H1 (cell line): ENCODE measurements at regions not wholly inside any gene's neighbourhood (a gene's known extent, or its start where the extent isn't known, plus 50 kb on each side); places are given as distances from the start of the nearest gene placed in this dataset.

Experiments
- CTCF ChIA-PET: fragments of 300-600 bp; sonication (Branson Sonifier 250); formaldehyde crosslinking; loops from one replicate; lab custom pipeline; 2021; ENCODE audit not compliant: partially characterized antibody; lab: Charles Lee
- POLR2A ChIA-PET: fragments of 300-600 bp; sonication (Branson Sonifier 250); formaldehyde crosslinking; loops from one replicate; lab custom pipeline; 2021; ENCODE audit warnings: inconsistent platforms; ENCODE audit not compliant: partially characterized antibody; lab: Charles Lee
- DNase-seq, 2 experiments: peaks; one replicate each; pipeline versions ENCODE4 v3.0.0 to v3.0.0-alpha.2; 2010 to 2022; ENCODE audit warnings: low spot score in 2 of 2, low read depth in 1 of 2, mixed read lengths in 1 of 2
- FAIRE-seq: peaks from 2 replicates; lab custom pipeline; 2011; peaks lifted over from hg19 to GRCh38; lab: Jason Lieb, UNC
- H2AFZ ChIP-seq: 2 replicates; pipeline ENCODE4 v1.8.1; 2012; ENCODE audit warnings: low read length, inconsistent platforms
- H2AK5ac ChIP-seq: 2 replicates; pipeline ENCODE4 v1.6.1; 2013; ENCODE audit warnings: low read depth, low read length
- H2BK120ac ChIP-seq: replicated peaks from 2 replicates; pipeline ENCODE3; 2013; ENCODE audit warnings: low read depth, low read length, inconsistent platforms
- H2BK12ac ChIP-seq: 2 replicates; pipeline ENCODE4 v1.6.1; 2013; ENCODE audit warnings: low read depth, low read length
- H2BK15ac ChIP-seq: 2 replicates; pipeline ENCODE4 v1.6.1; 2013; ENCODE audit warnings: low read length
- H2BK20ac ChIP-seq: 2 replicates; pipeline ENCODE4 v1.6.1; 2013; ENCODE audit warnings: low read length
- H2BK5ac ChIP-seq: 2 replicates; pipeline ENCODE4 v1.6.1; 2013; ENCODE audit warnings: low read depth, low read length
- H3K14ac ChIP-seq: 2 replicates; pipeline ENCODE4 v1.6.1; 2013; ENCODE audit warnings: inconsistent platforms; ENCODE audit not compliant: insufficient read length
- H3K18ac ChIP-seq: 2 replicates; pipeline ENCODE4 v1.6.1; 2013; ENCODE audit warnings: low read length; ENCODE audit errors: extremely low read depth
- H3K23ac ChIP-seq: 2 replicates; pipeline ENCODE4 v1.6.1; 2013; ENCODE audit warnings: inconsistent platforms; ENCODE audit not compliant: insufficient read length
- H3K23me2 ChIP-seq: 2 replicates; pipeline ENCODE4 v1.6.1; 2013; ENCODE audit warnings: low read depth, low read length
- H3K27ac ChIP-seq: 2 replicates; pipeline ENCODE4 v1.6.1; 2011; ENCODE audit warnings: low read depth, low read length, inconsistent platforms
- H3K27me3 ChIP-seq, 4 experiments: replicated peaks in 1 of 4; 1 replicate in 1 of 4; 2 replicates in 3 of 4; pipeline versions ENCODE4 v1.6.1 to v1.8.1; 2011 to 2013; ENCODE audit warnings: low read length in 3 of 4, mild to moderate bottlenecking in 3 of 4, inconsistent platforms in 2 of 4, mixed read lengths in 2 of 4, moderate library complexity in 1 of 4; ENCODE audit not compliant: control insufficient read depth in 3 of 4, insufficient read depth in 3 of 4; ENCODE audit errors: extremely low read depth in 1 of 4
- H3K36me3 ChIP-seq, 4 experiments: 2 replicates each; pipeline versions ENCODE4 v1.6.1 to v1.8.1; 2011 to 2013; ENCODE audit warnings: mild to moderate bottlenecking in 4 of 4, low read length in 3 of 4, moderate library complexity in 2 of 4, control low read depth in 1 of 4, inconsistent platforms in 1 of 4; ENCODE audit not compliant: insufficient read depth in 4 of 4, control insufficient read depth in 2 of 4
- H3K4ac ChIP-seq: replicated peaks from 2 replicates; pipeline ENCODE3; 2013; ENCODE audit warnings: low read length, low read depth, mixed read lengths, inconsistent platforms; ENCODE audit not compliant: insufficient read length
- H3K4me1 ChIP-seq, 4 experiments: replicated peaks in 1 of 4; 1 replicate in 1 of 4; 2 replicates in 3 of 4; pipeline versions ENCODE4 v1.6.1 to v1.8.1; 2011 to 2013; ENCODE audit warnings: low read length in 3 of 4, inconsistent platforms in 2 of 4, mixed read lengths in 1 of 4; ENCODE audit not compliant: insufficient read depth in 4 of 4, control insufficient read depth in 3 of 4
- H3K4me2 ChIP-seq, 2 experiments: 2 replicates each; pipeline versions ENCODE4 v1.6.1 to v1.8.1; 2011 to 2013; ENCODE audit warnings: low read depth in 2 of 2, low read length in 2 of 2, control low read depth in 1 of 2, inconsistent platforms in 1 of 2, mild to moderate bottlenecking in 1 of 2; ENCODE audit not compliant: insufficient read depth in 1 of 2
- H3K4me3 ChIP-seq, 4 experiments: fragments of 200-600, 300-600 bp in 1 of 4; sonication (generic), shearing (Covaris generic), sonication (Bioruptor Twin) in 1 of 4; 2 replicates each; pipeline versions ENCODE4 v1.5.1 to v1.8.1; 2011 to 2016; ENCODE audit warnings: low read length in 4 of 4, low read depth in 3 of 4, control low read depth in 2 of 4, inconsistent platforms in 2 of 4, mild to moderate bottlenecking in 2 of 4, mixed read lengths in 1 of 4, moderate library complexity in 1 of 4; ENCODE audit not compliant: insufficient read depth in 2 of 4; ENCODE audit errors: extremely low read depth in 1 of 4
- H3K56ac ChIP-seq: replicated peaks from 2 replicates; pipeline ENCODE3; 2013; ENCODE audit warnings: low read depth, mild to moderate bottlenecking, mixed read lengths, low read length, inconsistent platforms; ENCODE audit not compliant: insufficient read length
- H3K79me1 ChIP-seq: 2 replicates; pipeline ENCODE4 v1.6.1; 2013; ENCODE audit warnings: low read depth, low read length, control low read depth
- H3K79me2 ChIP-seq, 2 experiments: 2 replicates each; pipeline versions ENCODE4 v1.6.1 to v1.8.1; 2012 to 2013; ENCODE audit warnings: low read length in 2 of 2, mild to moderate bottlenecking in 2 of 2, inconsistent platforms in 1 of 2; ENCODE audit not compliant: insufficient read depth in 2 of 2, control insufficient read depth in 1 of 2
- H3K9ac ChIP-seq, 4 experiments: replicated peaks in 1 of 4; 1 replicate in 1 of 4; 2 replicates in 3 of 4; pipeline versions ENCODE4 v1.6.1 to v1.8.1; 2011 to 2013; ENCODE audit warnings: low read depth in 3 of 4, low read length in 3 of 4, control low read depth in 2 of 4, mild to moderate bottlenecking in 2 of 4, moderate library complexity in 2 of 4, inconsistent platforms in 1 of 4; ENCODE audit errors: extremely low read depth in 1 of 4
- H3K9me3 ChIP-seq, 2 experiments: 2 replicates each; pipeline versions ENCODE4 v1.6.1 to v1.8.1; 2012 to 2013; ENCODE audit warnings: mild to moderate bottlenecking in 2 of 2, moderate library complexity in 2 of 2, control low read depth in 1 of 2, inconsistent platforms in 1 of 2, low read depth in 1 of 2, low read length in 1 of 2, mixed read lengths in 1 of 2; ENCODE audit not compliant: insufficient read depth in 2 of 2
- H4K20me1 ChIP-seq, 2 experiments: replicated peaks in 1 of 2; 2 replicates each; pipeline versions ENCODE3 to v1.8.1; 2011 to 2013; ENCODE audit warnings: inconsistent platforms in 2 of 2, low read length in 2 of 2, mild to moderate bottlenecking in 1 of 2; ENCODE audit not compliant: insufficient read depth in 2 of 2, control insufficient read depth in 1 of 2
- H4K5ac ChIP-seq: 2 replicates; pipeline ENCODE4 v1.6.1; 2013; ENCODE audit warnings: low read length, low read depth, mixed read lengths, inconsistent platforms; ENCODE audit not compliant: insufficient read length
- H4K8ac ChIP-seq: 2 replicates; pipeline ENCODE4 v1.8.0; 2013; ENCODE audit warnings: mild to moderate bottlenecking, moderate library complexity, low read length, inconsistent platforms; ENCODE audit not compliant: insufficient read depth; ENCODE audit errors: extremely low read depth
- H4K91ac ChIP-seq: replicated peaks from 2 replicates; pipeline ENCODE3; 2013; ENCODE audit warnings: low read length, mixed read lengths, inconsistent platforms; ENCODE audit not compliant: insufficient read length
- BCL11A ChIP-seq, 2 experiments: IDR thresholded peaks; one replicate each; pipeline ENCODE4 v1.6.1; 2011; ENCODE audit warnings: low read depth in 2 of 2, low read length in 2 of 2, mild to moderate bottlenecking in 2 of 2
- CBX8 ChIP-seq: fragments of 300-800, 300-1000 bp; sonication (generic); IDR thresholded peaks from 2 replicates; pipeline ENCODE4 v1.7.1; 2016; ENCODE audit warnings: low read depth, low read length, borderline replicate concordance
- CREB1 ChIP-seq: IDR thresholded peaks from 2 replicates; pipeline ENCODE4 v1.6.1; 2012; ENCODE audit warnings: inconsistent platforms
- CTBP2 ChIP-seq: IDR thresholded peaks from 2 replicates; pipeline ENCODE4 v1.7.0; 2011; ENCODE audit warnings: borderline replicate concordance, mild to moderate bottlenecking, moderate library complexity, mixed read lengths, low read length; ENCODE audit not compliant: insufficient read depth, insufficient read length
- KDM5A ChIP-seq: fragments of 200-600 bp; IDR thresholded peaks from 2 replicates; pipeline ENCODE4 v1.7.1; 2012; ENCODE audit warnings: mild to moderate bottlenecking, low read length, inconsistent platforms, mixed read lengths
- RBBP5 ChIP-seq: IDR thresholded peaks from 2 replicates; pipeline ENCODE4 v1.7.1; 2012; ENCODE audit warnings: low read depth, mild to moderate bottlenecking, inconsistent platforms, low read length, moderate library complexity, borderline replicate concordance
- SIX5 ChIP-seq: IDR thresholded peaks from 2 replicates; pipeline ENCODE4 v1.6.1; 2011; ENCODE audit warnings: mild to moderate bottlenecking, low read depth, low read length
- TAF7 ChIP-seq: optimal IDR thresholded peaks from 2 replicates; pipeline ENCODE3; 2011; ENCODE audit warnings: low read depth, mild to moderate bottlenecking, inconsistent platforms, low read length, moderate library complexity, borderline replicate concordance
- TBP ChIP-seq: IDR thresholded peaks from 2 replicates; pipeline ENCODE4 v1.6.1; 2011; ENCODE audit warnings: low read depth, low read length, improper control_type of control experiment
- WGBS, 2 experiments: shearing (Covaris generic) in 1 of 2; methylation state at CpG; one replicate each; pipeline versions ENCODE4 v1.1.6 to v1.1.7; 2013 to 2015; ENCODE audit warnings: low lambda C conversion rate in 2 of 2, mixed read lengths in 2 of 2, inconsistent platforms in 1 of 2, low coverage in 1 of 2, missing lambda C conversion rate in 1 of 2; ENCODE audit not compliant: insufficient replicate concordance in 2 of 2, insufficient coverage in 1 of 2, insufficient read length in 1 of 2; ENCODE audit errors: extremely low coverage in 1 of 2, missing lambda C conversion rate in 1 of 2; 5-methylcytosine and 5-hydroxymethylcytosine counted together
- TF ChIP-seq, protein P1 (sequence below), 3 experiments: IDR thresholded peaks; 1 replicate in 2 of 3; 2 replicates in 1 of 3; pipeline versions ENCODE4 v1.5.1 to v1.6.1; 2011; ENCODE audit warnings: low read length in 3 of 3, mild to moderate bottlenecking in 3 of 3, inconsistent platforms in 2 of 3, low read depth in 1 of 3, moderate library complexity in 1 of 3; ENCODE audit not compliant: insufficient read depth in 1 of 3; ENCODE audit errors: control extremely low read depth in 1 of 3
- TF ChIP-seq, protein P2 (sequence below): IDR thresholded peaks from 2 replicates; pipeline ENCODE4 v1.6.1; 2011; ENCODE audit warnings: low read length, improper control_type of control experiment

DNA sequence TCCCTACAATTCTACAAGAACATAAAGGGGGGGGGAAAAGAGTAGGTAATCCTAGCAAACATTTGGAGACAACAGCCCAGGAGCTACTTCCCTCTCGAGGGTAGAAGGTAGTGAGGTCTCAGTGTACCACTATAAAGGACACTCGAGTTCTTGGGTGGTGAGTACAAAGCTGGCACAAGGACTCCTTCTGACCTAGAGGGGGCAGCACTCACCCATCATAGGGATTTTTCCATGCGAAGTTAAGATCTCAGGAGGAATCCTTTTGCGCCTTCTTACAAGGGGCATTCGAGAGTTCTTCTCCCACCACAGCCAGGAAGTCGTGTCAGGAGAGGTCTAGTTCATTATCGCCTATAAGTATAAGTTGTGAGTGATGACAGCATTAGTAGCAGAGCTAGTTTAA is 200.2 kb upstream of the RBM19 start:
- Histone ChIP-seq H3K79me1 (no peaks in the 10 kb centered on the region), H3K4me1 (0 out of 7 replicates have a peak, but pooled peaks cover 0 to 2% (median 0%) of the 10 kb centered on the region in 4 experiments), H4K20me1 (no peaks in the 10 kb centered on the region), H2BK120ac (no peak overlapping the region), H3K4me2 (no peak overlapping the region), H2AK5ac (no peak overlapping the region), H4K5ac (no peak overlapping the region), H4K8ac (no peak overlapping the region), H4K91ac (no peak overlapping the region), H3K27me3 (peaks cover 0 to 12% (median 3%) of the 10 kb centered on the region in 4 experiments; a peak in 4 of 7 replicates), H2BK20ac (no peak overlapping the region), H3K18ac (no peak overlapping the region), H3K56ac (no peak overlapping the region), H2BK5ac (no peak overlapping the region), H3K23me2 (no peaks in the 10 kb centered on the region), H3K4ac (no peak overlapping the region), H2BK12ac (no peak overlapping the region), H2AFZ (no peak overlapping the region), H3K27ac (no peak overlapping the region), H3K9ac (no peak overlapping the region), H3K36me3 (no peaks in the 10 kb centered on the region), H2BK15ac (peak overlapping the region; percentile 33; the same call in 1 of the 2 replicates), H3K79me2 (no peaks in the 10 kb centered on the region), H3K9me3 (no peaks in the 10 kb centered on the region), H3K4me3 (no peak overlapping the region), H3K23ac (no peak overlapping the region), H3K14ac (no peak overlapping the region)
- DNase-seq (peak; percentile 38 to 71), FAIRE-seq (peak; percentile 97)
- ChIA-PET POLR2A (no interaction called here), CTCF (interaction anchor here (0.6 to 8.6 kb wide), 76 partner anchors 10 to 459 kb away, joined by 3 to 102 read pairs (median 4); partner anchors contain the start of gene RBM19)
- 35% methylated on average over 7 of the region's 7 CpGs; no CpG with 5 or more reads in 1 of the 2 experiments for WGBS, 2 experiments
- TF ChIP-seq TBP (no peak), TAF7 (no peak), CBX8 (no peak), RBBP5 (no peak), KDM5A (no peak), CREB1 (no peak), CTBP2 (no peak), BCL11A (IDR thresholded peaks at IDR 0.05; ENCODE audit: low read depth in 2 of 2, low read length in 2 of 2) (no peak), SIX5 (no peak)
- TF ChIP-seq, protein P1, sequence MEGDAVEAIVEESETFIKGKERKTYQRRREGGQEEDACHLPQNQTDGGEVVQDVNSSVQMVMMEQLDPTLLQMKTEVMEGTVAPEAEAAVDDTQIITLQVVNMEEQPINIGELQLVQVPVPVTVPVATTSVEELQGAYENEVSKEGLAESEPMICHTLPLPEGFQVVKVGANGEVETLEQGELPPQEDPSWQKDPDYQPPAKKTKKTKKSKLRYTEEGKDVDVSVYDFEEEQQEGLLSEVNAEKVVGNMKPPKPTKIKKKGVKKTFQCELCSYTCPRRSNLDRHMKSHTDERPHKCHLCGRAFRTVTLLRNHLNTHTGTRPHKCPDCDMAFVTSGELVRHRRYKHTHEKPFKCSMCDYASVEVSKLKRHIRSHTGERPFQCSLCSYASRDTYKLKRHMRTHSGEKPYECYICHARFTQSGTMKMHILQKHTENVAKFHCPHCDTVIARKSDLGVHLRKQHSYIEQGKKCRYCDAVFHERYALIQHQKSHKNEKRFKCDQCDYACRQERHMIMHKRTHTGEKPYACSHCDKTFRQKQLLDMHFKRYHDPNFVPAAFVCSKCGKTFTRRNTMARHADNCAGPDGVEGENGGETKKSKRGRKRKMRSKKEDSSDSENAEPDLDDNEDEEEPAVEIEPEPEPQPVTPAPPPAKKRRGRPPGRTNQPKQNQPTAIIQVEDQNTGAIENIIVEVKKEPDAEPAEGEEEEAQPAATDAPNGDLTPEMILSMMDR (IDR thresholded peaks at IDR 0.05; ENCODE audit: control extremely low read depth in 1 of 3, insufficient read depth in 1 of 3, low read depth in 1 of 3, low read length in 3 of 3): peak; percentile 62 to 86 (median 78)
- TF ChIP-seq, protein P2, sequence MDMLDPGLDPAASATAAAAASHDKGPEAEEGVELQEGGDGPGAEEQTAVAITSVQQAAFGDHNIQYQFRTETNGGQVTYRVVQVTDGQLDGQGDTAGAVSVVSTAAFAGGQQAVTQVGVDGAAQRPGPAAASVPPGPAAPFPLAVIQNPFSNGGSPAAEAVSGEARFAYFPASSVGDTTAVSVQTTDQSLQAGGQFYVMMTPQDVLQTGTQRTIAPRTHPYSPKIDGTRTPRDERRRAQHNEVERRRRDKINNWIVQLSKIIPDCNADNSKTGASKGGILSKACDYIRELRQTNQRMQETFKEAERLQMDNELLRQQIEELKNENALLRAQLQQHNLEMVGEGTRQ: no peak
